ENCODE measurements at regions not wholly inside any gene's neighbourhood (a gene's known extent, or its start where the extent isn't known, plus 50 kb on each side); places are given as distances from the start of the nearest gene placed in this dataset.

DNA sequence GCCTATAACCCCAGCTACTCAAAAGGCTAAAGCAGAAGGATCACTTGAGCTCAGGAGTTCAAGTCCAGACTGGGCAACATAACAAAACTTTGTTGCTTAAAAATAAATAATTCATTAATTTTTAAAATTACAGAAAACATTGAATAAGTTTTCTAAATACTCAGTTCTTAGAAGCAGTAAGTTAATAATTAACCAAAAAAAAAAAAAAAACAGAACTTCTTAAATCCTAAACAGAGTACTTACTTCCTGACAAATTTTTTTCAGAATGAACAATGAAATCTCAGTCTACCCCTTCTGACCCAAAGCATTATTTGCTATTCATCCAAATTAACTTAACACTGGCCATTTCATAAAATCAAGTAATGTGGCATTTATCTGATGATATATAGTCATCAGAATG is 65.4 kb upstream of the ARHGAP32 start:
- no peaks in the 10 kb centered on the region for H3K9me3 ChIP-seq
- H3K27ac ChIP-seq: no peak overlapping the region
- intact Hi-C loops (cut with DNase I): no loop called here
- H3K27me3 ChIP-seq: no peaks in the 10 kb centered on the region
- no peaks in the 10 kb centered on the region for H3K36me3 ChIP-seq
- no peak for TF ChIP-seq CTCF (IDR thresholded peaks at IDR 0.05)
- no peak for TF ChIP-seq POLR2A (IDR thresholded peaks at IDR 0.05)
- H3K4me3 ChIP-seq (replicated peaks in 1 of 3): no peak overlapping the region
- H3K4me1 ChIP-seq: peaks cover 3% of the 10 kb centered on the region in 2 donors
- no peak for DNase-seq

DNA sequence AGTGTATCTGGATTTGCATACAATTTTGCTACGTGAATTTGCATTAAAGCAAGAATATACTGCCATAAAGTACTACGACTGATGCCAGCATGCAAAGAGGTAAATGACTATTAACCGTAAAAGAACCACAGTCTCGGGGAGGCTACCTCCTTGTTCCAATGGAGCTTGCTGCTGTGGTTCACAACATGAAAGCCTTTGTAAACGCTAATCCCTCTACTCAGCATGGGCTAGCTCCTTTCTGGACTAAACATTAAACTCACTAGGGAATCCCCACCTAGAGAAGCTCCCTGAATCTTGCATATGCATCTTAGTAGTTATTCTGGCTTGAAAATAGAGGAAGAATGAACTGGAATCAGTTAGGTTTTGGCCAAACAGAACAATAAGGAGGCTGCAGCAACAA is 60.5 kb upstream of the ARHGAP32 start:
- H3K27me3 ChIP-seq: no peaks in the 10 kb centered on the region
- DNase-seq: no peak
- no peak overlapping the region for H3K27ac ChIP-seq
- H3K4me1 ChIP-seq: no peaks in the 10 kb centered on the region
- intact Hi-C loops (cut with DNase I): no loop called here
- H3K4me3 ChIP-seq (replicated peaks in 1 of 3): no peak overlapping the region
- no peak for TF ChIP-seq POLR2A (IDR thresholded peaks at IDR 0.05)
- no peak for TF ChIP-seq CTCF (IDR thresholded peaks at IDR 0.05)
- H3K36me3 ChIP-seq: no peaks in the 10 kb centered on the region
- WGBS, 2 donors: 77 to 81% methylated on average over 5 of the region's 5 CpGs
- no peaks in the 10 kb centered on the region for H3K9me3 ChIP-seq

DNA sequence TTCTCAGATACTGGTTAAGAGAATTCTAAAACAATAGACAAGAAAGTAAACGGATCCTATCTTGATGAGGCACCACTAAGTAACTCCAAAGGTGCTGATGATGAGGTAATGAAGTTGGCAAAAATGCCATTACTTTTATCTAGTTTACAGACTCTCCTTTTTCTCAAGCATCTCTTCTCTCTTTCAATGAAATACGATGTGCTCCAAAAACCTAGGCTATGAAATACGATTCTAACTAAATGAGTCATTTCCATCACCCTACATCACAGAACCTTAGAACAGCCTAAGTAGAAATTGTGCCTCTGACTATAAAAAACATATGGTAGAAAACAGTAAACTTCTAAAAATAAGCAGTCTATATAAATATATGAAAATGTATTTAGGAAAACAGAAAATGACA is 58.9 kb upstream of the ARHGAP32 start:
- no peak overlapping the region for H3K27ac ChIP-seq
- H3K4me3 ChIP-seq (replicated peaks in 1 of 3): no peak overlapping the region
- H3K4me1 ChIP-seq: no peaks in the 10 kb centered on the region
- intact Hi-C loops (cut with DNase I): no loop called here
- TF ChIP-seq CTCF (IDR thresholded peaks at IDR 0.05): no peak
- TF ChIP-seq POLR2A (IDR thresholded peaks at IDR 0.05): no peak
- no peaks in the 10 kb centered on the region for H3K9me3 ChIP-seq
- 86 to 89% methylated on average over 3 of the region's 3 CpGs for WGBS, 2 donors
- DNase-seq: no peak
- no peaks in the 10 kb centered on the region for H3K27me3 ChIP-seq
- H3K36me3 ChIP-seq: no peaks in the 10 kb centered on the region

- TF ChIP-seq CTCF (IDR thresholded peaks at IDR 0.05) (no peak), POLR2A (IDR thresholded peaks at IDR 0.05) (no peak)
- WGBS, 2 donors: 91 to 98% methylated on average over 2 of the region's 2 CpGs
- Histone ChIP-seq H3K4me1 (no peaks in the 10 kb centered on the region), H3K4me3 (replicated peaks in 1 of 3) (no peak overlapping the region), H3K36me3 (no peaks in the 10 kb centered on the region), H3K9me3 (no peaks in the 10 kb centered on the region), H3K27ac (no peak overlapping the region), H3K27me3 (no peaks in the 10 kb centered on the region)
- no peak for DNase-seq
- intact Hi-C loops (cut with DNase I): no loop called here
These were observed 57.8 kb upstream of the ARHGAP32 start for GRCh38 chr11:129249923-129250322.

DNA sequence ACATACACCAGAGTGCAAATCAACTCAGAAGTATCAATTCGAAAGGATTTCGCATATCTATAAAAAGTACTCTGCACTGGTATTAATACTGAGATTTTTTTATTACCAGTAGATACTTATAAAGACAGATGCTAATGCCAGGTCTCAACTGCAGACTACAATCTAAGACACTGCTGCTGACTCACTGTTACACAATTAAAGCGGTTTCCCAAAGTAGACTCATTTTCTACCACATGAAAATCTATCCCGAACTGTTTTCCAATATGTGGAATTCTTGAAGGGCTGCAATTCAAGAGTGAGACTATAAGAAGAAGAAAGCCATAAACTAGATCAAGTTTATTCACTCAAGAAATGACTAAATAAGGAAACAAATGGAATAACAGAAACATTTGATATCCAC is 57.2 kb upstream of the ARHGAP32 start:
- H3K27ac ChIP-seq: no peak overlapping the region
- H3K4me1 ChIP-seq: no peaks in the 10 kb centered on the region
- H3K36me3 ChIP-seq: no peaks in the 10 kb centered on the region
- H3K4me3 ChIP-seq (replicated peaks in 1 of 3): no peak overlapping the region
- no peaks in the 10 kb centered on the region for H3K9me3 ChIP-seq
- no peak for TF ChIP-seq POLR2A (IDR thresholded peaks at IDR 0.05)
- no peak for TF ChIP-seq CTCF (IDR thresholded peaks at IDR 0.05)
- intact Hi-C loops (cut with DNase I): no loop called here
- WGBS, 2 donors: 78 to 94% methylated on average over 4 of the region's 4 CpGs
- DNase-seq: no peak
- no peaks in the 10 kb centered on the region for H3K27me3 ChIP-seq

All from thyroid gland (tissue), 4 donors.